ENCODE measurements at regions not wholly inside any gene's neighbourhood (a gene's known extent, or its start where the extent isn't known, plus 50 kb on each side); places are given as distances from the start of the nearest gene placed in this dataset.

DNA sequence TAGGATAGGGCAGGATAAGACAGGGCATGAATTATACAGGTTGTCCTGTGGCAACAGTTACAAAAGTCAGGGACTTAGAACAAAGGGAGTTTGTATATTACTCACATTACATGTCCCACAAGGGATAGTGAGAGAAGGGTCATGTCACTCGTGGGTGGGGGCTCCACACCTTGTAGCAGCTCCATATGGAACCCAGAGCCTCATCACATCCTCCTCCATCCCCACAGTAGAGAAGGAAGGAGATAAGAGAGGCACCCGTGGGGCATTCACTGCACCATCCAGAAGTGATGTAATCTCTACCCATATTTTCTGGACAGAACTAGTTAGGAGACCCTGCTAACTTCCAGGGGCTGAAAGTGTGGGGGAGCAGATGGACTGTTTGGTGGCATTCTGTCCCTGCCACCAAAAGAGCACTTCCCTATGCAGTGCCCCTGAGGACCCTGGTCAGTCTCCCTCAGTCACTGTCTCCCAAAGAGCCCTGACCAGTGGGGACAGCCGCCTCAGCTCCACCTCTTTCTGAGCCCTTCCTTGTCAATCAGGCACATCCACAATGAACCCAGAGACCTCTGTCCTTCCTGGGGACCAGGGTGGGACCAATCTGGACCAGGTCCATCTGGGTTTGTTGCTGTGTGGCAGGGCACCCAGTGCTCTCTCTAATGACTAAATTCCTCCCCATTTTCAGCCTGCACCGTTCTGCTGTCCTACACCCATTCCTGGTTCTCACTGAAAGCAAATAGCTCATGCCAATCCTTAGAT lies 154.8 kb upstream of the ETV3 start:
- Histone ChIP-seq H3K4me1 (no peaks in the 10 kb centered on the region), H3K36me3 (ENCODE audit: control insufficient read depth, insufficient read depth, low read length) (no peaks in the 10 kb centered on the region), H3K4me2 (ENCODE audit: low read length) (no peak overlapping the region), H2AFZ (no peak overlapping the region), H3K9ac (no peak overlapping the region), H3K27me3 (ENCODE audit: control insufficient read depth, insufficient read depth, low read length) (no peaks in the 10 kb centered on the region), H3K79me2 (no peaks in the 10 kb centered on the region), H3K4me3 (ENCODE audit: low read depth, low read length) (no peak overlapping the region), H3K27ac (no peak overlapping the region), H3K9me3 (ENCODE audit: control insufficient read depth, low read length) (no peaks in the 10 kb centered on the region)
- TF ChIP-seq CTCF (IDR thresholded peaks at IDR 0.05) = no peak

GRCh38 chr1:157292302-157292701 lies 154.1 kb upstream of the ETV3 start:
- Histone ChIP-seq H3K27ac (no peak overlapping the region), H3K79me2 (no peaks in the 10 kb centered on the region), H3K36me3 (ENCODE audit: control insufficient read depth, insufficient read depth, low read length) (no peaks in the 10 kb centered on the region), H3K9me3 (ENCODE audit: control insufficient read depth, low read length) (no peaks in the 10 kb centered on the region), H3K27me3 (ENCODE audit: control insufficient read depth, insufficient read depth, low read length) (no peaks in the 10 kb centered on the region), H2AFZ (no peak overlapping the region), H3K4me2 (ENCODE audit: low read length) (no peak overlapping the region), H3K9ac (no peak overlapping the region), H3K4me1 (no peaks in the 10 kb centered on the region), H3K4me3 (ENCODE audit: low read depth, low read length) (no peak overlapping the region)
- no peak for TF ChIP-seq CTCF (IDR thresholded peaks at IDR 0.05)

- H3K27me3 ChIP-seq (ENCODE audit: control insufficient read depth, insufficient read depth, low read length) = no peaks in the 10 kb centered on the region
- H3K79me2 ChIP-seq = no peaks in the 10 kb centered on the region
- H3K4me3 ChIP-seq (ENCODE audit: low read depth, low read length) = no peak overlapping the region
- no peak overlapping the region for H3K4me2 ChIP-seq (ENCODE audit: low read length)
- no peaks in the 10 kb centered on the region for H3K4me1 ChIP-seq
- H3K36me3 ChIP-seq (ENCODE audit: control insufficient read depth, insufficient read depth, low read length) = no peaks in the 10 kb centered on the region
- no peak overlapping the region for H3K9ac ChIP-seq
- no peak for TF ChIP-seq CTCF (IDR thresholded peaks at IDR 0.05)
- H3K9me3 ChIP-seq (ENCODE audit: control insufficient read depth, low read length) = no peaks in the 10 kb centered on the region
- no peak overlapping the region for H2AFZ ChIP-seq
- no peak overlapping the region for H3K27ac ChIP-seq
These were observed 152.9 kb upstream of the ETV3 start for GRCh38 chr1:157291083-157291482.

GRCh38 chr1:157289424-157290105 lies 151.4 kb upstream of the ETV3 start:
- Histone ChIP-seq H3K4me3 (ENCODE audit: low read depth, low read length) (no peak overlapping the region), H3K27ac (no peak overlapping the region)
- TF ChIP-seq CTCF (IDR thresholded peaks at IDR 0.05) = no peak

More at GRCh38 chr1:157289424-157290105, 151.4 kb upstream of the ETV3 start:
- no peaks in the 10 kb centered on the region for H3K79me2 ChIP-seq
- no peak overlapping the region for H2AFZ ChIP-seq
- H3K27me3 ChIP-seq (ENCODE audit: control insufficient read depth, insufficient read depth, low read length) = no peaks in the 10 kb centered on the region
- H3K4me2 ChIP-seq (ENCODE audit: low read length) = no peak overlapping the region
- no peak overlapping the region for H3K9ac ChIP-seq
- no peaks in the 10 kb centered on the region for H3K4me1 ChIP-seq
- H3K9me3 ChIP-seq (ENCODE audit: control insufficient read depth, low read length) = no peaks in the 10 kb centered on the region
- no peaks in the 10 kb centered on the region for H3K36me3 ChIP-seq (ENCODE audit: control insufficient read depth, insufficient read depth, low read length)

All from parathyroid adenoma (tissue), 2 donors.